ENCODE measurements at regions not wholly inside any gene's neighbourhood (a gene's known extent, or its start where the extent isn't known, plus 50 kb on each side); places are given as distances from the start of the nearest gene placed in this dataset.

DNA sequence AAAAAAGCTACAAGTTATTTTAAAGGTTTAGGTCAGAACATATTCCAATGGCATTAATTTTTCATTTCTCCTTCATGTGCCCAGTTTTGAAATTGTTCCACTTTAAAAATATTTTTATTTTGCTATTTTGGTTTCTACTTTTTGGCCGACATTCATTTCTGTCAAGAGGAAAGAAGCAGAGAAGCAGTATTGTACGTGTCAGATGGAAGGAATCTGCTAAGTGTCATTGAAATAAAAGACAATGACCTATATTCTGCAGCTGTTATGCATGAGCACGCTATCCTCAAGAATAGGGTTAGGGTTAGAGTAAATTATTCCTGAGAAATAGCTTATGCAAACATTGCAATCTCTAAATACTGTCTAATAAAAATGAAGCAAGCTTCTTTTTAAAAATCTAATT, 941.7 kb downstream of the TUSC7 start:
- no peak for ATAC-seq
- TF ChIP-seq PATZ1 (CRISPR knock-in tag; IDR thresholded peaks at IDR 0.05; ENCODE audit: borderline replicate concordance) (no peak), ZNF70 (CRISPR knock-in tag; IDR thresholded peaks at IDR 0.05) (no peak), OSR1 (CRISPR knock-in tag; IDR thresholded peaks at IDR 0.05) (no peak), ESRRG (CRISPR knock-in tag; IDR thresholded peaks at IDR 0.05) (no peak), BACH2 (CRISPR knock-in tag; IDR thresholded peaks at IDR 0.05; ENCODE audit: borderline replicate concordance) (no peak), ZNF8 (CRISPR knock-in tag; IDR thresholded peaks at IDR 0.05) (no peak), PPARA (CRISPR knock-in tag; IDR thresholded peaks at IDR 0.05; ENCODE audit: borderline replicate concordance) (no peak), ZFP3 (CRISPR knock-in tag; IDR thresholded peaks at IDR 0.05) (no peak), SNAI2 (CRISPR knock-in tag; IDR thresholded peaks at IDR 0.05) (no peak), TCF4 (CRISPR knock-in tag; IDR thresholded peaks at IDR 0.05; ENCODE audit: borderline replicate concordance) (no peak), ZC3H10 (CRISPR knock-in tag; IDR thresholded peaks at IDR 0.05) (no peak), ZNF565 (CRISPR knock-in tag; conservative IDR thresholded peaks at IDR 0.05; ENCODE audit: low read depth) (no peak), ISL1 (CRISPR knock-in tag; IDR thresholded peaks at IDR 0.05) (no peak)
- TF ChIP-seq, protein P1, sequence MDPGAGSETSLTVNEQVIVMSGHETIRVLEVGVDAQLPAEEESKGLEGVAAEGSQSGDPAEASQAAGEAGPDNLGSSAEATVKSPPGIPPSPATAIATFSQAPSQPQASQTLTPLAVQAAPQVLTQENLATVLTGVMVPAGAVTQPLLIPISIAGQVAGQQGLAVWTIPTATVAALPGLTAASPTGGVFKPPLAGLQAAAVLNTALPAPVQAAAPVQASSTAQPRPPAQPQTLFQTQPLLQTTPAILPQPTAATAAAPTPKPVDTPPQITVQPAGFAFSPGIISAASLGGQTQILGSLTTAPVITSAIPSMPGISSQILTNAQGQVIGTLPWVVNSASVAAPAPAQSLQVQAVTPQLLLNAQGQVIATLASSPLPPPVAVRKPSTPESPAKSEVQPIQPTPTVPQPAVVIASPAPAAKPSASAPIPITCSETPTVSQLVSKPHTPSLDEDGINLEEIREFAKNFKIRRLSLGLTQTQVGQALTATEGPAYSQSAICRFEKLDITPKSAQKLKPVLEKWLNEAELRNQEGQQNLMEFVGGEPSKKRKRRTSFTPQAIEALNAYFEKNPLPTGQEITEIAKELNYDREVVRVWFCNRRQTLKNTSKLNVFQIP (CRISPR knock-in tag; IDR thresholded peaks at IDR 0.05; ENCODE audit: borderline replicate concordance, low read depth): no peak
- TF ChIP-seq, protein P2, sequence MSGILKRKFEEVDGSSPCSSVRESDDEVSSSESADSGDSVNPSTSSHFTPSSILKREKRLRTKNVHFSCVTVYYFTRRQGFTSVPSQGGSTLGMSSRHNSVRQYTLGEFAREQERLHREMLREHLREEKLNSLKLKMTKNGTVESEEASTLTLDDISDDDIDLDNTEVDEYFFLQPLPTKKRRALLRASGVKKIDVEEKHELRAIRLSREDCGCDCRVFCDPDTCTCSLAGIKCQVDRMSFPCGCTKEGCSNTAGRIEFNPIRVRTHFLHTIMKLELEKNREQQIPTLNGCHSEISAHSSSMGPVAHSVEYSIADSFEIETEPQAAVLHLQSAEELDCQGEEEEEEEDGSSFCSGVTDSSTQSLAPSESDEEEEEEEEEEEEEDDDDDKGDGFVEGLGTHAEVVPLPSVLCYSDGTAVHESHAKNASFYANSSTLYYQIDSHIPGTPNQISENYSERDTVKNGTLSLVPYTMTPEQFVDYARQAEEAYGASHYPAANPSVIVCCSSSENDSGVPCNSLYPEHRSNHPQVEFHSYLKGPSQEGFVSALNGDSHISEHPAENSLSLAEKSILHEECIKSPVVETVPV (CRISPR knock-in tag; IDR thresholded peaks at IDR 0.05): no peak
- TF ChIP-seq, protein P3, sequence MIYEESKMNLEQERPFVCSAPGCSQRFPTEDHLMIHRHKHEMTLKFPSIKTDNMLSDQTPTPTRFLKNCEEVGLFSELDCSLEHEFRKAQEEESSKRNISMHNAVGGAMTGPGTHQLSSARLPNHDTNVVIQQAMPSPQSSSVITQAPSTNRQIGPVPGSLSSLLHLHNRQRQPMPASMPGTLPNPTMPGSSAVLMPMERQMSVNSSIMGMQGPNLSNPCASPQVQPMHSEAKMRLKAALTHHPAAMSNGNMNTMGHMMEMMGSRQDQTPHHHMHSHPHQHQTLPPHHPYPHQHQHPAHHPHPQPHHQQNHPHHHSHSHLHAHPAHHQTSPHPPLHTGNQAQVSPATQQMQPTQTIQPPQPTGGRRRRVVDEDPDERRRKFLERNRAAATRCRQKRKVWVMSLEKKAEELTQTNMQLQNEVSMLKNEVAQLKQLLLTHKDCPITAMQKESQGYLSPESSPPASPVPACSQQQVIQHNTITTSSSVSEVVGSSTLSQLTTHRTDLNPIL (CRISPR knock-in tag; IDR thresholded peaks at IDR 0.05; ENCODE audit: low read depth): no peak

GRCh38 chr3:117656391-117656790, 946.8 kb downstream of the TUSC7 start:
- TF ChIP-seq PPARA (CRISPR knock-in tag; IDR thresholded peaks at IDR 0.05; ENCODE audit: borderline replicate concordance): no peak
- no peak for TF ChIP-seq ZFP3 (CRISPR knock-in tag; IDR thresholded peaks at IDR 0.05)
- TF ChIP-seq, protein P3 (CRISPR knock-in tag; IDR thresholded peaks at IDR 0.05; ENCODE audit: low read depth): no peak
- TF ChIP-seq, protein P2 (CRISPR knock-in tag; IDR thresholded peaks at IDR 0.05): no peak
- TF ChIP-seq ARNTL (CRISPR knock-in tag; IDR thresholded peaks at IDR 0.05; ENCODE audit: borderline replicate concordance, low read depth): no peak
- TF ChIP-seq ZNF565 (CRISPR knock-in tag; conservative IDR thresholded peaks at IDR 0.05; ENCODE audit: low read depth): no peak
- TF ChIP-seq ZNF70 (CRISPR knock-in tag; IDR thresholded peaks at IDR 0.05): no peak
- no peak for TF ChIP-seq ESRRG (CRISPR knock-in tag; IDR thresholded peaks at IDR 0.05)
- no peak for TF ChIP-seq TCF4 (CRISPR knock-in tag; IDR thresholded peaks at IDR 0.05; ENCODE audit: borderline replicate concordance)
- TF ChIP-seq BACH2 (CRISPR knock-in tag; IDR thresholded peaks at IDR 0.05; ENCODE audit: borderline replicate concordance): no peak
- ATAC-seq: no peak

- no peak for ATAC-seq
- TF ChIP-seq ZNF70 (CRISPR knock-in tag; IDR thresholded peaks at IDR 0.05) (no peak), GLIS3 (CRISPR knock-in tag; IDR thresholded peaks at IDR 0.05) (no peak), ZFP3 (CRISPR knock-in tag; IDR thresholded peaks at IDR 0.05) (no peak), ARNTL (CRISPR knock-in tag; IDR thresholded peaks at IDR 0.05; ENCODE audit: borderline replicate concordance, low read depth) (no peak), TCF4 (CRISPR knock-in tag; IDR thresholded peaks at IDR 0.05; ENCODE audit: borderline replicate concordance) (no peak)
- TF ChIP-seq, protein P1 (CRISPR knock-in tag; IDR thresholded peaks at IDR 0.05; ENCODE audit: borderline replicate concordance, low read depth): no peak
Observed at GRCh38 chr3:117657278-117657677, 947.7 kb downstream of the TUSC7 start.

Data from SK-N-SH treated with all-trans-retinoic acid at 6 μM for 48 hours (cell line).